ENCODE measurements at regions not wholly inside any gene's neighbourhood (a gene's known extent, or its start where the extent isn't known, plus 50 kb on each side); places are given as distances from the start of the nearest gene placed in this dataset.

DNA sequence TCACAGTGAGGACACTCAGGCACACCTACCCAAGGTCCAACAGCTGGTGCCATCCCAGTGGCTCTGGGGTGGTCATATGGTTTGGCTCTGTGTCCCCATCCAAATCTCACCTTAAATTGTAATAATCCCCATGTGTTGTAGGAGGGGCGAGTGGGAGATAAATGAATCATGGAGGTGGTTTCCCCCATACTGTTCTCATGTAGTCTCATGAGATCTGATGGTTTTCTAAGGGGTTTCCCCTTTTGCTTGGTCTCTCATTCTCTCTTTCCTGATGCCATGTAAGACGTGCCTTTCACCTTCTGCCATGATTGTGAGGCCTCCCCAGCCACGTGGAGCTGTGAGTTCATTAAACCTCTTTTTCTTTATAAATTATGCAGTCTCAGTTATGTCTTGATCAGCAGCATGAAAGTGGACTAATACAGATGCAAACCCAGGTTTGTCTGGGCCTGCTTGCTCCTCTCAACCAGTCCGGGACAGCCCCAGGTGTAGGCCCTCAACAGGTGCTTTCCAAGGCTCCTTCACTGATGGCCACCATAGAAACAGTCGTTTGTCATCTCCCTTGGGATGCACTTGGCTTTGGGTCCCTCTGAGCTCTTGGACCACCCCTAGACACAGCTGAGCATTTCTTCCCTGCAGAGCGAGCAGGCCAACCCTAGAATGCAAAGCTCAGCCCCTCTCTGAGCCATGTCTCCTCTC, 101.3 kb upstream of the CTBP2 start:
- TF ChIP-seq CTCF (IDR thresholded peaks at IDR 0.05) = no peak
- H3K4me1 ChIP-seq = no peaks in the 10 kb centered on the region
- H3K27ac ChIP-seq = no peak overlapping the region
- DNase-seq (no peak), ATAC-seq (no peak)
- no peaks in the 10 kb centered on the region for H3K36me3 ChIP-seq
- no peak overlapping the region for H3K4me3 ChIP-seq
- H3K27me3 ChIP-seq = no peaks in the 10 kb centered on the region
- no peaks in the 10 kb centered on the region for H3K9me3 ChIP-seq
- intact Hi-C loops (cut with DNase I) = no loop called here

DNA sequence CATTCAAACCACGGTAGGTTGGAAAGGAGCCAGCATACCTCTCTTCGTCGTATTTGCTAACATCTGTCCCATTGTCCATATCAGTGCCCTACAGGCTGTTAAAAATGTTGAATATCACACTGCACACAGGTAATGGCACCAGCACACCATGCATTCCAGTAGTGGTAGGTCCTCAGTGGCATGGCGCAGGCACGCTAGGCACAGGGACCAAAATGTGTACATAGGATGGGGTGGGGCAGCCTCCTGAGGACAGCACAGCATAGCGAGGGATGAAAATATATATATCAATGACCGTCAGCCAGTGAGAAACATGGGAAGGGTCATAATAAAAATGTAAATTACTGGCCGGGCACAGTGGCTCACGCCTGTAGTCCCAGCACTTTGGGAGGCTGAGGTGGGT, 99.9 kb upstream of the CTBP2 start:
- intact Hi-C loops (cut with DNase I) = no loop called here

GRCh38 chr10:125259651-125260050, 99.3 kb upstream of the CTBP2 start:
- no peak for ATAC-seq
- Histone ChIP-seq H3K27me3 (no peaks in the 10 kb centered on the region), H3K36me3 (no peaks in the 10 kb centered on the region), H3K9me3 (no peaks in the 10 kb centered on the region), H3K4me3 (no peak overlapping the region), H3K4me1 (no peaks in the 10 kb centered on the region), H3K27ac (no peak overlapping the region)
- no peak for TF ChIP-seq CTCF (IDR thresholded peaks at IDR 0.05)
- DNase-seq = no peak
- intact Hi-C loops (cut with DNase I) = no loop called here

More for the DNA sequence above, 99.9 kb upstream of the CTBP2 start:
- H3K27ac ChIP-seq = no peak overlapping the region
- ATAC-seq (no peak), DNase-seq (no peak)
- no peaks in the 10 kb centered on the region for H3K9me3 ChIP-seq
- no peak overlapping the region for H3K4me3 ChIP-seq
- no peaks in the 10 kb centered on the region for H3K27me3 ChIP-seq
- no peaks in the 10 kb centered on the region for H3K36me3 ChIP-seq
- no peaks in the 10 kb centered on the region for H3K4me1 ChIP-seq
- no peak for TF ChIP-seq CTCF (IDR thresholded peaks at IDR 0.05)

DNA sequence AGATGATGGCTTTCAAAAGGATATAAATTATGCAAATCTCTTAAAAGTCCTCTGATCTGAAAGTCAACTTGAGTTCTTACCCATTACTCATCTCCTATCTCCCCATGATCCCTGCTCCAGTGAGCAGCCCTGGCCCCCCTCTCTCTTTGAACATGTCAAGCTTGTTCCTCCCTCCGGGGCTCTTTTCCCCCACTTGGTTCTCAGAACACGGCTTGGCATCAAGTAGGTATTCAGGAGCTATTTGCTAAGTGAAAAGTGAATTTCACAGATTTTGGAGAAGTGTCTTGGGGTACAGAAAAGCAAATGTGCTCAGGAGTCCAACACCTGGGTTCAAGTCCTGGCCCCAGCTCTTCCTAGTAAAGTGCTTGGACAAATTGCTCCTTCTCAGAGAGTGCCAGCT, 98.3 kb upstream of the CTBP2 start:
- intact Hi-C loops (cut with DNase I) = no loop called here

GRCh38 chr10:125257521-125258108, 97.3 kb upstream of the CTBP2 start:
- no peak for DNase-seq
- Histone ChIP-seq H3K27me3 (no peaks in the 10 kb centered on the region), H3K4me1 (no peaks in the 10 kb centered on the region), H3K4me3 (no peak overlapping the region), H3K36me3 (no peaks in the 10 kb centered on the region), H3K9me3 (no peaks in the 10 kb centered on the region), H3K27ac (no peak overlapping the region)
- no peak for ATAC-seq
- TF ChIP-seq CTCF (IDR thresholded peaks at IDR 0.05) = no peak
- intact Hi-C loops (cut with DNase I) = no loop called here

More for the DNA sequence above, 98.3 kb upstream of the CTBP2 start:
- Histone ChIP-seq H3K27ac (no peak overlapping the region), H3K4me1 (no peaks in the 10 kb centered on the region), H3K36me3 (no peaks in the 10 kb centered on the region), H3K27me3 (no peaks in the 10 kb centered on the region), H3K4me3 (no peak overlapping the region), H3K9me3 (no peaks in the 10 kb centered on the region)
- no peak for ATAC-seq
- no peak for DNase-seq
- no peak for TF ChIP-seq CTCF (IDR thresholded peaks at IDR 0.05)

All from upper lobe of right lung (tissue), 1 donor.